ENCODE measurements at regions not wholly inside any gene's neighbourhood (a gene's known extent, or its start where the extent isn't known, plus 50 kb on each side); places are given as distances from the start of the nearest gene placed in this dataset.

- CTCF ChIA-PET: no interaction called here
- DNase-seq (ENCODE audit: extremely low spot score): no peak
Observed at GRCh38 chr6:93918258-93918657, 498.9 kb upstream of the EPHA7 start.

GRCh38 chr6:93917216-93917615 lies 497.9 kb upstream of the EPHA7 start:
- DNase-seq (ENCODE audit: extremely low spot score): no peak
- POLR2A ChIA-PET: no interaction called here
- no peak for TF ChIP-seq CTCF (IDR thresholded peaks at IDR 0.05; ENCODE audit: control extremely low read depth, extremely low read depth, low read depth, missing control alignments)
- CTCF ChIA-PET: interaction anchor here (1.3 kb wide), 1 partner anchor 11 kb away, joined by 3 read pairs; no protein-coding TSS in a partner anchor

More at GRCh38 chr6:93918258-93918657, 498.9 kb upstream of the EPHA7 start:
- POLR2A ChIA-PET: no interaction called here
- TF ChIP-seq CTCF (IDR thresholded peaks at IDR 0.05; ENCODE audit: control extremely low read depth, extremely low read depth, low read depth, missing control alignments): no peak

GRCh38 chr6:93916716-93917115 lies 497.4 kb upstream of the EPHA7 start:
- no peak for DNase-seq (ENCODE audit: extremely low spot score)
- POLR2A ChIA-PET: no interaction called here
- CTCF ChIA-PET: interaction anchor here (1.3 kb wide), 1 partner anchor 11 kb away, joined by 3 read pairs; no protein-coding TSS in a partner anchor
- no peak for TF ChIP-seq CTCF (IDR thresholded peaks at IDR 0.05; ENCODE audit: control extremely low read depth, extremely low read depth, low read depth, missing control alignments)

GRCh38 chr6:93915961-93916360 lies 496.6 kb upstream of the EPHA7 start:
- no peak for DNase-seq (ENCODE audit: extremely low spot score)
- ChIA-PET CTCF (no interaction called here), POLR2A (no interaction called here)
- TF ChIP-seq CTCF (IDR thresholded peaks at IDR 0.05; ENCODE audit: control extremely low read depth, extremely low read depth, low read depth, missing control alignments): no peak

GRCh38 chr6:93902517-93902916 lies 483.2 kb upstream of the EPHA7 start:
- TF ChIP-seq CTCF (IDR thresholded peaks at IDR 0.05; ENCODE audit: control extremely low read depth, extremely low read depth, low read depth, missing control alignments): no peak
- ChIA-PET CTCF (no interaction called here), POLR2A (no interaction called here)
- DNase-seq (ENCODE audit: extremely low spot score): no peak

- POLR2A ChIA-PET: no interaction called here
Observed at GRCh38 chr6:93900142-93900541, 480.8 kb upstream of the EPHA7 start.

More at GRCh38 chr6:93900142-93900541, 480.8 kb upstream of the EPHA7 start:
- DNase-seq (ENCODE audit: extremely low spot score): no peak
- no peak for TF ChIP-seq CTCF (IDR thresholded peaks at IDR 0.05; ENCODE audit: control extremely low read depth, extremely low read depth, low read depth, missing control alignments)
- CTCF ChIA-PET: interaction anchor here (0.9 to 1.7 kb wide), 2 partner anchors 10 to 31 kb away, joined by 3 to 6 read pairs; no protein-coding TSS in a partner anchor

Data from GM10248 (cell line).